IMR-90 (cell line): ENCODE measurements at regions not wholly inside any gene's neighbourhood (a gene's known extent, or its start where the extent isn't known, plus 50 kb on each side); places are given as distances from the start of the nearest gene placed in this dataset.

Experiments used
- RCOR1 ChIP-seq: IDR thresholded peaks from 2 replicates; pipeline ENCODE4 v1.6.1; 2012; ENCODE audit warnings: mild to moderate bottlenecking, low read length, improper control_type of control experiment; ENCODE audit not compliant: insufficient replicate concordance
- SMC3 ChIP-seq: fragments of 150-350 bp; IDR thresholded peaks from 2 replicates; pipeline ENCODE4 v1.6.1; 2016; ENCODE audit warnings: low read depth, mild to moderate bottlenecking, antibody characterized with exemption, low read length, moderate library complexity

DNA sequence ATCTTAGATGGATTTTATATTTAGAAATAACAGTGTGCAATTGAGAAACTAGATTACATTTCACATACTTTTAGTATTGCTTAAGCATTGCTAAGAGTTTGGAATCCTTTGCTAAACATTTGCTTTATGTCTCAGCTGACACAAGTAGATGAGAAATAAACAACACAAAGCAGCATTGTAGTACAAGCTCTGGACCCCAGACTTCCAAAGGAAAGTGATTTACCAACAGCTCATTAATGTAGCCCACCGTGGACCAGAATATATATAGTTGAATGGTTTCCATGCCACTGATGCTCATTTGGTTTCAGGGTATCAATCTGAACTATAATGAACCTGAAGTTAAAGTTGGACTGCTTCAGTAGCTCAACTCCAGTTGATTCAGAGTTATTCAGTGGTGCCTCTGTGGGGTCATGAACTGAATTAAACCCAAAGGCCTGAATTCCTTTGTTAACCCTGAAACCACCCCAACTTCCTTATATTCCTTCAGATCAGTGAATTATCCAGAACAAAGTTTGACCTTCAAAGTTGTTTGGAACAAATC, 132.1 kb upstream of the NEIL3 start:
- TF ChIP-seq SMC3 (no peak), RCOR1 (no peak)
